ENCODE measurements at regions not wholly inside any gene's neighbourhood (a gene's known extent, or its start where the extent isn't known, plus 50 kb on each side); places are given as distances from the start of the nearest gene placed in this dataset.

GRCh38 chr2:128495996-128496547 lies 177.4 kb upstream of the HS6ST1 start:
- no peak for DNase-seq

- no peak for DNase-seq
Measured at GRCh38 chr2:128496700-128497099, 178.0 kb upstream of the HS6ST1 start.

- DNase-seq, result no peak
Measured at GRCh38 chr2:128497461-128497860, 178.8 kb upstream of the HS6ST1 start.

GRCh38 chr2:128498086-128498485 lies 179.4 kb upstream of the HS6ST1 start:
- no peak for DNase-seq

GRCh38 chr2:128498589-128498988 lies 179.9 kb upstream of the HS6ST1 start:
- no peak for DNase-seq

GRCh38 chr2:128499367-128500137 lies 180.9 kb upstream of the HS6ST1 start:
- no peak for DNase-seq

GRCh38 chr2:128500138-128500800 lies 181.6 kb upstream of the HS6ST1 start:
- DNase-seq, result no peak

- peak; percentile 7 for DNase-seq
Measured at GRCh38 chr2:128501006-128501690, 182.5 kb upstream of the HS6ST1 start.

GRCh38 chr2:128501700-128502099 lies 183.0 kb upstream of the HS6ST1 start:
- no peak for DNase-seq

GRCh38 chr2:128502200-128502599 lies 183.5 kb upstream of the HS6ST1 start:
- no peak for DNase-seq

- DNase-seq, result no peak
Measured at GRCh38 chr2:128502638-128503246, 184.1 kb upstream of the HS6ST1 start.

- DNase-seq, result no peak
Measured at GRCh38 chr2:128503399-128504245, 185.0 kb upstream of the HS6ST1 start.

- no peak for DNase-seq
Measured at GRCh38 chr2:128504246-128505149, 185.8 kb upstream of the HS6ST1 start.

- DNase-seq, result no peak
Measured at GRCh38 chr2:128505150-128505490, 186.5 kb upstream of the HS6ST1 start.

GRCh38 chr2:128505575-128506526 lies 187.2 kb upstream of the HS6ST1 start:
- no peak for DNase-seq

GRCh38 chr2:128506534-128506933 lies 187.9 kb upstream of the HS6ST1 start:
- no peak for DNase-seq

- no peak for DNase-seq
Measured at GRCh38 chr2:128510701-128511397, 192.2 kb upstream of the HS6ST1 start.

- DNase-seq, result no peak
Measured at GRCh38 chr2:128511731-128512378, 193.2 kb upstream of the HS6ST1 start.

All from DMS79 (cell line).